ENCODE measurements at regions not wholly inside any gene's neighbourhood (a gene's known extent, or its start where the extent isn't known, plus 50 kb on each side); places are given as distances from the start of the nearest gene placed in this dataset.
"Not testable (repeated sequence)": the region's sequence is repeated elsewhere in the genome, so short reads cannot be mapped to it uniquely, and the experiment has no call there.

GRCh38 chr11:122020902-122021301 lies 95.1 kb downstream of the BLID start:
- no peak for FAIRE-seq

- no peak for FAIRE-seq
Observed at GRCh38 chr11:122019908-122020694, 95.9 kb downstream of the BLID start.

- FAIRE-seq, result no peak
Observed at GRCh38 chr11:122007601-122008071, 108.4 kb downstream of the BLID start.

- no peak for FAIRE-seq
Observed at GRCh38 chr11:122004446-122004845, 111.6 kb downstream of the BLID start.

GRCh38 chr11:122002926-122003325 lies 113.1 kb downstream of the BLID start:
- FAIRE-seq, result no peak

GRCh38 chr11:122002047-122002446 lies 114.0 kb downstream of the BLID start:
- no peak for FAIRE-seq

- FAIRE-seq, result no peak
Observed at GRCh38 chr11:121999651-122000050, 116.4 kb downstream of the BLID start.

- no peak for FAIRE-seq
Observed at GRCh38 chr11:121996574-121996973, 119.4 kb downstream of the BLID start.

GRCh38 chr11:121983901-121984300 lies 132.1 kb downstream of the BLID start:
- no peak for FAIRE-seq

GRCh38 chr11:121977914-121978313 lies 138.1 kb downstream of the BLID start:
- not testable (repeated sequence) for FAIRE-seq

GRCh38 chr11:121968638-121969037 lies 147.4 kb downstream of the BLID start:
- no peak for FAIRE-seq

GRCh38 chr11:121967131-121967704 lies 148.8 kb downstream of the BLID start:
- no peak for FAIRE-seq

GRCh38 chr11:121965330-121965729 lies 150.7 kb downstream of the BLID start:
- FAIRE-seq, result no peak

GRCh38 chr11:121964591-121964990 lies 151.4 kb downstream of the BLID start:
- FAIRE-seq, result no peak

- peak; percentile 6 for FAIRE-seq
Observed at GRCh38 chr11:121963846-121964245, 152.2 kb downstream of the BLID start.

- no peak for FAIRE-seq
Observed at GRCh38 chr11:121961321-121961801, 154.7 kb downstream of the BLID start.

GRCh38 chr11:121958971-121959325 lies 157.1 kb downstream of the BLID start:
- FAIRE-seq, result no peak

- FAIRE-seq, result no peak
Observed at GRCh38 chr11:121958323-121958970, 157.6 kb downstream of the BLID start.

GRCh38 chr11:121953122-121953521 lies 162.9 kb downstream of the BLID start:
- FAIRE-seq, result no peak

- FAIRE-seq, result no peak
Observed at GRCh38 chr11:121950160-121950559, 165.9 kb downstream of the BLID start.

- no peak for FAIRE-seq
Observed at GRCh38 chr11:121946514-121946913, 169.5 kb downstream of the BLID start.

- no peak for FAIRE-seq
Observed at GRCh38 chr11:121944556-121945230, 171.3 kb downstream of the BLID start.

- no peak for FAIRE-seq
Observed at GRCh38 chr11:121938076-121938475, 177.9 kb downstream of the BLID start.
